Activated CD8-positive, alpha-beta memory T cell treated with anti-CD3 and anti-CD28 coated beads, Interleukin-2, amount 50 U/mL, for 4 hours (primary cell): ENCODE measurements at regions not wholly inside any gene's neighbourhood (a gene's known extent, or its start where the extent isn't known, plus 50 kb on each side); places are given as distances from the start of the nearest gene placed in this dataset.
"Not testable (repeated sequence)": the region's sequence is repeated elsewhere in the genome, so short reads cannot be mapped to it uniquely, and the experiment has no call there.

Experiments used
- DNase-seq: peaks from one replicate; pipeline ENCODE4 v3.0.0-alpha.2; 2020

GRCh38 chr7:17440025-17440784 lies 141.8 kb downstream of the AHR start:
- not testable (repeated sequence) for DNase-seq

- DNase-seq: no peak
Measured at GRCh38 chr7:17440831-17441230, 142.4 kb downstream of the AHR start.

GRCh38 chr7:17441557-17441956 lies 143.1 kb downstream of the AHR start:
- DNase-seq: no peak

- DNase-seq: no peak
Measured at GRCh38 chr7:17444151-17444550, 145.7 kb downstream of the AHR start.

- DNase-seq: no peak
Measured at GRCh38 chr7:17444673-17445072, 146.2 kb downstream of the AHR start.

- no peak for DNase-seq
Measured at GRCh38 chr7:17446340-17446739, 147.9 kb downstream of the AHR start.

GRCh38 chr7:17447728-17448478 lies 149.5 kb downstream of the AHR start:
- no peak for DNase-seq

- no peak for DNase-seq
Measured at GRCh38 chr7:17448479-17449423, 150.3 kb downstream of the AHR start.

- no peak for DNase-seq
Measured at GRCh38 chr7:17456541-17456940, 158.1 kb downstream of the AHR start.

- DNase-seq: no peak
Measured at GRCh38 chr7:17460001-17460400, 161.5 kb downstream of the AHR start.

GRCh38 chr7:17460665-17461064 lies 162.2 kb downstream of the AHR start:
- no peak for DNase-seq

- no peak for DNase-seq
Measured at GRCh38 chr7:17462131-17462631, 163.7 kb downstream of the AHR start.

GRCh38 chr7:17463511-17464085 lies 165.1 kb downstream of the AHR start:
- no peak for DNase-seq

- no peak for DNase-seq
Measured at GRCh38 chr7:17466216-17466615, 167.8 kb downstream of the AHR start.

GRCh38 chr7:17467386-17467945 lies 169.0 kb downstream of the AHR start:
- DNase-seq: no peak

- DNase-seq: no peak
Measured at GRCh38 chr7:17471325-17471724, 172.9 kb downstream of the AHR start.

- DNase-seq: no peak
Measured at GRCh38 chr7:17472518-17472917, 174.1 kb downstream of the AHR start.

GRCh38 chr7:17472939-17473338 lies 174.5 kb downstream of the AHR start:
- no peak for DNase-seq

GRCh38 chr7:17474724-17475344 lies 176.4 kb downstream of the AHR start:
- DNase-seq: no peak

- no peak for DNase-seq
Measured at GRCh38 chr7:17477182-17477581, 178.7 kb downstream of the AHR start.

- no peak for DNase-seq
Measured at GRCh38 chr7:17481118-17481517, 182.7 kb downstream of the AHR start.

GRCh38 chr7:17485368-17485767 lies 186.9 kb downstream of the AHR start:
- no peak for DNase-seq
